Activated CD8-positive, alpha-beta T cell treated with anti-CD3 and anti-CD28 coated beads for 36 hours (primary cell): ENCODE measurements at regions not wholly inside any gene's neighbourhood (a gene's known extent, or its start where the extent isn't known, plus 50 kb on each side); places are given as distances from the start of the nearest gene placed in this dataset.
"Not testable (repeated sequence)": the region's sequence is repeated elsewhere in the genome, so short reads cannot be mapped to it uniquely, and the experiment has no call there.

ENCODE experiments used
- ATAC-seq: fragments of 200-7000 bp; cut with Tn5 transposase; one replicate; pipeline ENCODE4 v1.10.0; 2021; ENCODE audit warnings: mild to moderate bottlenecking, moderate library complexity
- CTCF ChIA-PET: fragments of 350-600 bp; sonication (Branson Sonifier 250); formaldehyde crosslinking; loops from one replicate; lab custom pipeline; 2021; ENCODE audit warnings: antibody characterized with exemption; lab: Charles Lee
- POLR2A ChIA-PET: fragments of 350-600 bp; sonication (Branson Sonifier 250); formaldehyde crosslinking; loops from one replicate; lab custom pipeline; 2021; ENCODE audit warnings: antibody characterized with exemption; lab: Charles Lee
- DNase-seq: peaks from one replicate; pipeline ENCODE4 v3.0.0-alpha.2; 2020
- H3K27ac Mint-ChIP-seq: one replicate; pipeline ENCODE4 v1.8.0; 2021; ENCODE audit warnings: mild to moderate bottlenecking, mixed read lengths
- H3K27me3 Mint-ChIP-seq: one replicate; pipeline ENCODE4 v1.8.0; 2021; ENCODE audit warnings: mixed read lengths
- H3K36me3 Mint-ChIP-seq: one replicate; pipeline ENCODE4 v1.8.0; 2021; ENCODE audit warnings: low read depth, mixed read lengths
- H3K4me1 Mint-ChIP-seq: one replicate; pipeline ENCODE4 v1.8.0; 2021; ENCODE audit warnings: low read depth, mixed read lengths
- H3K4me3 Mint-ChIP-seq: one replicate; pipeline ENCODE4 v1.8.0; 2021; ENCODE audit warnings: mild to moderate bottlenecking, moderate library complexity, mixed read lengths
- H3K9me3 Mint-ChIP-seq: one replicate; pipeline ENCODE4 v1.8.0; 2021; ENCODE audit warnings: mixed read lengths
- intact Hi-C: fragments of 100-400 bp; cut with micrococcal nuclease; formaldehyde crosslinking; loops from one replicate; pipeline ENCODE4 v1.10.0; 2022
- TF ChIP-seq, protein P1 (sequence below): fragments of 200-600 bp; IDR thresholded peaks from one replicate; pipeline ENCODE4 v1.8.0; 2022; ENCODE audit warnings: antibody characterized with exemption, mild to moderate bottlenecking

DNA sequence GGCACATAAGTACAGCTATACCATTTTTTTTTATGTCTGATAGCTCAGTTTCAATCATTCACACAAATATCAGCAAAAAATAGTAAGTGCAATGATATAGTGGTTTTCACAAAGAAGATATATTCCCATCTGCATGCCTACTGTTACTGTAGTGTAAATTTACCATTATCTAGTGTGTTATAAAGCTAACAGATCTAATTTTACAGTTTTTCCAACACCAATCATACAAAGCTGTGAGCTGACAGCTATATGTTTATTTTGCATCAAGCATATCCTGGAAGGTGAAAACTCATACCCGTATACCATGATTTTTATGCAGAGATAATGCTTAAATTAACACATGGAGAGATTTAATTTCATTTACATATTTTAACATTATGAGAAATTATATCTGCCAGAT is 89.9 kb upstream of the HAPLN1 start:
- no peak overlapping the region for H3K27ac Mint-ChIP-seq
- no peak for DNase-seq
- H3K36me3 Mint-ChIP-seq, result no peaks in the 10 kb centered on the region
- no peaks in the 10 kb centered on the region for H3K4me1 Mint-ChIP-seq
- CTCF ChIA-PET, result no interaction called here
- TF ChIP-seq, protein P1, sequence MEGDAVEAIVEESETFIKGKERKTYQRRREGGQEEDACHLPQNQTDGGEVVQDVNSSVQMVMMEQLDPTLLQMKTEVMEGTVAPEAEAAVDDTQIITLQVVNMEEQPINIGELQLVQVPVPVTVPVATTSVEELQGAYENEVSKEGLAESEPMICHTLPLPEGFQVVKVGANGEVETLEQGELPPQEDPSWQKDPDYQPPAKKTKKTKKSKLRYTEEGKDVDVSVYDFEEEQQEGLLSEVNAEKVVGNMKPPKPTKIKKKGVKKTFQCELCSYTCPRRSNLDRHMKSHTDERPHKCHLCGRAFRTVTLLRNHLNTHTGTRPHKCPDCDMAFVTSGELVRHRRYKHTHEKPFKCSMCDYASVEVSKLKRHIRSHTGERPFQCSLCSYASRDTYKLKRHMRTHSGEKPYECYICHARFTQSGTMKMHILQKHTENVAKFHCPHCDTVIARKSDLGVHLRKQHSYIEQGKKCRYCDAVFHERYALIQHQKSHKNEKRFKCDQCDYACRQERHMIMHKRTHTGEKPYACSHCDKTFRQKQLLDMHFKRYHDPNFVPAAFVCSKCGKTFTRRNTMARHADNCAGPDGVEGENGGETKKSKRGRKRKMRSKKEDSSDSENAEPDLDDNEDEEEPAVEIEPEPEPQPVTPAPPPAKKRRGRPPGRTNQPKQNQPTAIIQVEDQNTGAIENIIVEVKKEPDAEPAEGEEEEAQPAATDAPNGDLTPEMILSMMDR, result no peak
- H3K9me3 Mint-ChIP-seq, result peaks cover 1% of the 10 kb centered on the region
- H3K27me3 Mint-ChIP-seq, result no peaks in the 10 kb centered on the region
- ATAC-seq, result no peak
- no peak overlapping the region for H3K4me3 Mint-ChIP-seq
- POLR2A ChIA-PET, result no interaction called here
- intact Hi-C loops, result no loop called here

DNA sequence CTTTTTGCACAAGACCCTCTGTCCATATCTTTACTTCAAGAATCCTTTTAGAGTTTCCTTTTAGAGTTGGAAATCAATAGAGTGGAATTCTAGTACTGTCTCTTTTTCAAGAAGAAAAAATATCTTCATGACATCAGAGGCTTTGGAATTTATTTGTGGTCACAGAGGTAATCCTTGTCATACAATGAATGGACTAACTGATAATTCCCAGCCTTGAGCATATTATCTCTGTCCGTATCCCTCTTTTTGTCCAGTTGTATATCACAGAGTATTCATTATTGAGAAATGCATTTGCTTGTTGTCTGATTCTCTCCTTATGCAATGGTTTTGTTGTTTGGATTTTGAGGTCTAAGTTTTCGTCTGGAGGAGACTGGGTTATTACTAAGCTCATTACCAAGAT is 82.0 kb upstream of the HAPLN1 start:
- H3K4me1 Mint-ChIP-seq, result no peaks in the 10 kb centered on the region
- ChIA-PET POLR2A (no interaction called here), CTCF (interaction anchor here (1.2 kb wide), 1 partner anchor 91 kb away, joined by 3 read pairs; no protein-coding TSS in a partner anchor)
- no peaks in the 10 kb centered on the region for H3K9me3 Mint-ChIP-seq
- H3K27me3 Mint-ChIP-seq, result no peaks in the 10 kb centered on the region
- no peak overlapping the region for H3K27ac Mint-ChIP-seq
- no peaks in the 10 kb centered on the region for H3K36me3 Mint-ChIP-seq
- intact Hi-C loops, result no loop called here
- no peak overlapping the region for H3K4me3 Mint-ChIP-seq
- DNase-seq, result no peak
- TF ChIP-seq, protein P1, result no peak
- no peak for ATAC-seq

DNA sequence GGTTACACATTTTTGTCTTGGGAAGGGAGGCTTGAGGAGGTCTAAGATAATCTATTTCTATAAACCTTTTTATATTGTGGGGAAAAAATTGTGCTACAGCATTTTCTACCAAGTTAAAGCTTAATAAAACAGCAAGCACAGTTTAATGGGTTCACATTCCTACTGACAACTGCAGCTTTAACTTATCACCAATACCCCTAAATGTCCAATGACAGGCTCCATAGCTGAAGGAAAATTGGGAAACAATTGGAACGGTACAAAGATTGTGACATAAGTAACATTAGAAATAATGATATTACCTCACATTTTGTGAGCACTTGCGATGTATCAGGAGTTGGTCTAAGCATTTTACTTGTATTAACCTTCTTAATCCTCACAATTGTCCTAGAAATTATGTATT is 79.5 kb upstream of the HAPLN1 start:
- Mint-ChIP-seq H3K36me3 (no peaks in the 10 kb centered on the region), H3K4me1 (no peaks in the 10 kb centered on the region), H3K27me3 (no peaks in the 10 kb centered on the region), H3K27ac (no peak overlapping the region), H3K9me3 (no peaks in the 10 kb centered on the region), H3K4me3 (no peak overlapping the region)
- ChIA-PET CTCF (no interaction called here), POLR2A (no interaction called here)
- intact Hi-C loops, result no loop called here
- no peak for ATAC-seq
- DNase-seq, result no peak
- TF ChIP-seq, protein P1, result no peak

GRCh38 chr5:83799020-83799419 is 78.4 kb upstream of the HAPLN1 start:
- H3K27ac Mint-ChIP-seq, H3K4me3 Mint-ChIP-seq, POLR2A ChIA-PET, H3K9me3 Mint-ChIP-seq, H3K36me3 Mint-ChIP-seq, H3K27me3 Mint-ChIP-seq, DNase-seq, ATAC-seq, CTCF ChIA-PET, intact Hi-C loops, H3K4me1 Mint-ChIP-seq: not testable (repeated sequence)

- DNase-seq, result no peak
- ChIA-PET POLR2A (no interaction called here), CTCF (no interaction called here)
- Mint-ChIP-seq H3K9me3 (no peaks in the 10 kb centered on the region), H3K4me1 (no peaks in the 10 kb centered on the region), H3K36me3 (no peaks in the 10 kb centered on the region), H3K27ac (no peak overlapping the region), H3K27me3 (no peaks in the 10 kb centered on the region), H3K4me3 (no peak overlapping the region)
- no peak for ATAC-seq
- intact Hi-C loops, result no loop called here
- TF ChIP-seq, protein P1, result no peak
Measured at GRCh38 chr5:83789371-83789770, 68.7 kb upstream of the HAPLN1 start.

GRCh38 chr5:83787631-83788030 is 67.0 kb upstream of the HAPLN1 start:
- Mint-ChIP-seq H3K9me3 (no peaks in the 10 kb centered on the region), H3K27ac (no peak overlapping the region), H3K4me3 (no peak overlapping the region), H3K4me1 (no peaks in the 10 kb centered on the region), H3K27me3 (no peaks in the 10 kb centered on the region), H3K36me3 (no peaks in the 10 kb centered on the region)
- DNase-seq (no peak), ATAC-seq (no peak)
- ChIA-PET POLR2A (no interaction called here), CTCF (no interaction called here)
- TF ChIP-seq, protein P1, result no peak
- intact Hi-C loops, result no loop called here
